ENCODE measurements at regions not wholly inside any gene's neighbourhood (a gene's known extent, or its start where the extent isn't known, plus 50 kb on each side); places are given as distances from the start of the nearest gene placed in this dataset.

DNA sequence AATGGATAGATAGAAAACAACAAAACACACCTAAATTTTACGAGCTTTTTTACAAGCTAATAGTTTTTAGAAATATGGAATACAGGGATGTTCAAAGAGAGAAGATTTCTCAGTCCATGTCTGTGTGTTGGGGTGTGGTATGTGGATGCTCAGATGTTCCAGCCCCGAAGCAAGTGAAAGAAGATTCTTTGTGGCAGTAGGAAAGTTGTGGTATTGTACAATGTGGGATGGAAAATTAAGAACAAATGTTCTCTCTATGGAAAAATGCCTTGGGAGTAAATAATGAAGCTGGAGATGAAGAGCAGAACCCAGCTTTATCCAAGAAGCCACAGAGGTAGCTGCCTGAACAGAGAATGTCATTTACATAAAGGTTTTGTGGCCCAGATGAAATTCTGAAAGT, 150.3 kb upstream of the PRKD1 start:
- DNase-seq = no peak

- no peak for DNase-seq
These were observed 151.3 kb upstream of the PRKD1 start for GRCh38 chr14:30078811-30079402.

- DNase-seq = no peak
These were observed 154.8 kb upstream of the PRKD1 start for GRCh38 chr14:30082486-30082885.

DNA sequence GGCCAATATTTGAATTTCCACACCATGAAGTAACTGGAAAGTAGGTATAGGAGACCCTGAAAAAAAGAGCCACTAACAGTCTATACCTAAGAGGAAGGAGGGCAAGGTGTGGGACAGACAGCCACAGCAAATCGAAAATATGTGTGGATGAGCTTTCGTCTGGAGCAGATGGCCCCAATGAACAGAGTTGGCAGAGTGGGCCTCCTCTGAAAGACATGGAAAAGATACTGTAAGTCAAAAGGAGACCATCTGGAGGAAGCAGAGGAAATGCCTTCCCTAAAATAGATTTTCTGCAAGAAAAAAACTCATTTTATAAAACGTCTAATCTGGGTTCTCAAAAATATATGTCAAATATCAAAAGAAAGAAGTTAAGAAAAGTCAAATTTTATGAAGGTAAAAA, 157.2 kb upstream of the PRKD1 start:
- DNase-seq = no peak

GRCh38 chr14:30085943-30086342, 158.3 kb upstream of the PRKD1 start:
- no peak for DNase-seq

DNA sequence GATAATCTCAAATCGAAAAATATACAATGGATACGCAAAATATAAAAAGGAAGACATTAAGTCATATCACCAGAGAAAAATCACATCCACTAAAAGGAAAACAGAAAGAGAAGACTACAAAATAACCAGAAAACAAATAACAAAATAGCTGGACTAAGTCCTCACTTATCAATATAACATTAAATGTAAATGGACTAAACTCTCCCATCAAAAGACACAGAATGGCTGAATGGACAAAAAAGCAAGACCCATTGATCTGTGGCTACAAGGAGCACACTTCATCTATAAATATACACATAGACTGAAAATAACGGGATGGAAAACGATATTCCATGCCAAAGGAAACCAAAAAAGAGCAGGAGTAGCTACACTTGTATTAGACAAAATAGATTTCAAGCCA, 161.0 kb upstream of the PRKD1 start:
- DNase-seq = no peak

- DNase-seq = no peak
These were observed 181.5 kb upstream of the PRKD1 start for GRCh38 chr14:30108975-30109700.

GRCh38 chr14:30114051-30114450, 186.4 kb upstream of the PRKD1 start:
- DNase-seq = no peak

DNA sequence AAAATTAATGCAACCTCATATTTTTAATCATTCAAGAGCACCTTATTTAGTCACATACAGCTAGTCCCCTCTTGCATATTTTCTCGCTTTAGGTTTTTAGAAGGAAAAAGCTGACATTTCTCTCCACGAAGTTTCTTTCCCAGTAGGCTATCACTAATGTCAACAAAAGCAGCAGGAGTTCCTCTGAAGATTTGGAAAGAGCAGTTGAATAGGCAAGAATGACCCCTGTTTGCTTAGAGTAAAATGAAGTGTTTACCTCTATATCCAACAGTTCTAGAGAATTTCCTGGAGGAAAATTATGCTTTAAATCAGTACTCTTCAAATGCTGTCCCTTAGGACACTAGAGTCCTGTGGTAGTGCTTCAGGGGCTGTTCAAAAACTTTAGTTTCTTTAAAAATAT, 188.1 kb upstream of the PRKD1 start:
- DNase-seq = no peak

DNA sequence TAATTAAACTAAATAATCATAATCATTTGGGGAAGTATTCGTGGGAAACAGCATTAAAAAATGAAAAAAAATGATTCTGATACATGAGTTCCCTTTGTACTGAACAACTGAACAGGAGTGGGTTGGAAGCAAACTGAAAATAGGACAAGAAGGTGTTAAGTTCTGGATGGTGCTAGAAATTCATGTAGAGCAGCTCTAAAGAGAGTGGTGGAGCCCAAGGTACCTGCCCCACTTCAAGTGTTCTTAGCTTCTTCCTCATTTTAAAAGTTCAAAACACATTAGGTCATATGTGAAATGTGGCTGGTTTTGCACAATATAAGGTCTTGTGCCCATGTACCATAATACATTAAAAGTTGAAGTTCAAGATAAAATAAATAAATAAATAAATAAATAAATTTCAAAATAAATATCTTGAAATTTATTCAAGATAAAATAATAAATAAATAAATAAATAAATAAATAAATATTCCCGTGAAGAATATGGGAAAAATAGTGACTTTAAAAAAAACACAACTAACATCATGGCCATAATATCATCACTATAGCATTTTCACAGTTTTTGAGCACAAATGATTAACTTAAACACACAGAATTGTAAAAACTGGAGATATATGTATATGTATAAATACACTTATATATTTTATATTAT, 191.5 kb upstream of the PRKD1 start:
- no peak for DNase-seq

DNA sequence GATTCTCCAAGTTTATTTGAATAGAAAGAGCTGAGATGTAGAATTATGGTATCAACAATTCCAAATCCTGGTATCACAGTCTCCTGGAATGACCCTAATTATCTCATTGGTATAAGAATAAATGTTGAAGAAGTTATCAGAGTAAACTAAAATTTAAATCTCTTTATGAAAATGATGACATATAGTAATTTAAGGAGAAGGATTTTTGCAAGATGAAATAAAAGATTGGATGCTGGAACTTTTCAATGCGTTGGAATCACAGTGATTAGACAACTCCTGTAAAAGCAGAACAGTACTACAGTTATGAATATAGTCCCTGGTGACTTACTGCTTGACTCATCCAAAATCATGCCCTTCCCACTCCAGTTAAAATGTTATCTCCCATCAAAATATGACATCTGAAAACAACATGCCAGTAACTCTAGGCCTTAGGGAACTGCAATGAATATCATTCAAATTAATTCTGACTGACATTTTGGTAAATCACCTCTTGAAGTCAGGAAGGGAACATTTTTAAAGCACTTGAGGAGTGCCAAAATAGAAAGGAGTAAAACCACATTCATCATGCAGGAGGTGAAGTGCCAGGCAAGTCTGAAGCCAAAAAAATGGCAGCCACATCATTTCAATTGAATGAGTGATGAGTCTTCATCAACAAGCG, 197.8 kb upstream of the PRKD1 start:
- DNase-seq = no peak

DNA sequence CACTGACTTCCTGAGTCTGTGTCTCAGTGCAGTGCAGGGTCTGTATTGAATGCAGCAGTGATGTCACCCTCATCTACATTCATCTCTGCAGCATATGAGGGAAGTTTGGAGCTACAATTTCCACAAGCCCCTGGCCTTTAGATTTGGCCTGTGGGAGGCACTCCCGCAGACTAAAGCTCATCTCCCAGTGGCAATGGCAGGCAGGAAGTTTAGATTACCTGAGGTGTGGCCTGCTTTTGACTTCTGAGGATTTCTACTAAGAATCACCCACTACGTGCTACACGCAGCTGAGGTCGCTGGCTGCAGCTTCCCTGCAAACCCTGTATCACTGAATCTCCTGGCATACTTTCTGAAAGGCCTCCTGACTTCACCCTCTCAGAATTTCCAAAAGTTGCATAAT, 202.2 kb upstream of the PRKD1 start:
- DNase-seq = no peak

GRCh38 chr14:30131581-30132097, 204.0 kb upstream of the PRKD1 start:
- no peak for DNase-seq

GRCh38 chr14:30132196-30132595, 204.5 kb upstream of the PRKD1 start:
- DNase-seq = no peak

- DNase-seq = no peak
These were observed 207.3 kb upstream of the PRKD1 start for GRCh38 chr14:30134936-30135335.

GRCh38 chr14:30138567-30138966, 210.9 kb upstream of the PRKD1 start:
- DNase-seq = no peak

GRCh38 chr14:30142216-30142615, 214.6 kb upstream of the PRKD1 start:
- no peak for DNase-seq

DNA sequence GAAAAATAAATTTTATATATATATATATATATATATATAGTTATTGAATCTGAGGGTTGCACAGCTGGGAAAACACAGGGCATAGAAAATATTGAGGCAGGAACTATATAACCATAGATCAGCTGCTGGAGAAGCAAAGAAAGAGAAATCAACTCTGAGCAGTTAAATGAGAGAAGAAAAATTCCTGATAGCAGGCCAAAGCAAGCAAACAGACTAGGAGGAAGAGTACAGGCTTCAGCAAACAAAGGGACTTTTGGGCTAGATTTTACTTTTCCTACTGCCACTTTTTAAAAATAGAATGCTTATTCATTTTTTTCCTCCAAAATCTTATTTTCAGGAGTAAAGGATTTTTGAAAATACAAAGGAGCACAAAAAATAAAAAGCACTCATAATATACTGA, 216.0 kb upstream of the PRKD1 start:
- DNase-seq = no peak

DNA sequence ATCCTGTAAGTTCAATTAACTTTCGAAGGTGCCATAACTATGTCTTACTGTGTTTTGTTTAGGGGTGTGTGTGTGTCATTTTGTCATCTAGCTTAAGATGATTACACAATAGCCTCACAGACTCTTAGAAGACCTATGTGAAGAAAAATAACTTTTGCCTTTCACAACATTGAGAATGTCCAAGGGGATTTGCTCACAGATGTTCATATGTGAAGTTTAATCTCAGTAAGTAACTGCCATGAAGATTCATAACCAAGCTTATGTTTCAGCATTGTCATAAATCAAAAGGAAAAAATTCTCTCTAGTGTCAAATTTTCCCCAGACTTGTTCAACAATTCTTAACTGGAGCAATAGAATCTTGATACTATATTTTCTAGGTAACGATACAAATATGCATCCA, 226.1 kb upstream of the PRKD1 start:
- DNase-seq = peak in 1 of 2 experiments; percentile 2

DNA sequence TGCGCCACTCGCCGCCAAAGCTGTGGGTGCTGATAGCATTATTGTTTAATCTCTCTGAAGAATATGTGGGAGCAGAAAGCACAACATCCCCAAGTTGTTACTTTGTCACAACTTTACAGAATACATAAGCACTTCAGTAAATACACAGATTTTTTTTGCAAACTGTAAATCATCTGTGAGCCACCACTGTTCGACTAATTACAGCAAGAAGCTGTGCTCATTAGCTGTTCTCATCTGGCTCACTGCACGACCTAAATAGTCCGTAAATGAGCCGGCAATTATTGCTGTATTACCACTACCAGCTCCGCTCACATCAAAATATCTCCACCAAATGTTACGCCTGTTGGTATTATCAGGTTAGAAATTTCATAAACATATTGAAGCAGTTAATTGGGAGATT, 228.9 kb upstream of the PRKD1 start:
- no peak for DNase-seq

GRCh38 chr14:30158299-30158698, 230.7 kb upstream of the PRKD1 start:
- DNase-seq = no peak

GRCh38 chr14:30159374-30159773, 231.7 kb upstream of the PRKD1 start:
- no peak for DNase-seq

GRCh38 chr14:30160608-30161007, 233.0 kb upstream of the PRKD1 start:
- peak; percentile 24 to 43 for DNase-seq

- DNase-seq = no peak
These were observed 234.4 kb upstream of the PRKD1 start for GRCh38 chr14:30162066-30162465.

All from AML-193 (cell line).